Duodenal mucosa (tissue), 2 donors: ENCODE measurements at regions not wholly inside any gene's neighbourhood (a gene's known extent, or its start where the extent isn't known, plus 50 kb on each side); places are given as distances from the start of the nearest gene placed in this dataset.

Experiments
- H3K27ac ChIP-seq: one replicate; pipeline ENCODE4 v1.7.0; 2013; ENCODE audit warnings: low read depth, low read length
- H3K27me3 ChIP-seq, 2 donors: one replicate each; pipeline ENCODE4 v1.7.0; 2013; ENCODE audit warnings: low read length in 2 of 2, control low read depth in 1 of 2; ENCODE audit not compliant: insufficient read depth in 2 of 2, control insufficient read depth in 1 of 2
- H3K36me3 ChIP-seq, 2 donors: one replicate each; pipeline ENCODE4 v1.7.0; 2013; ENCODE audit warnings: low read length in 2 of 2, control low read depth in 1 of 2; ENCODE audit not compliant: insufficient read depth in 2 of 2, control insufficient read depth in 1 of 2
- H3K4me1 ChIP-seq, 2 donors: one replicate each; pipeline ENCODE4 v1.7.0; 2013; ENCODE audit warnings: low read length in 2 of 2, control low read depth in 1 of 2; ENCODE audit not compliant: insufficient read depth in 2 of 2, control insufficient read depth in 1 of 2
- H3K4me3 ChIP-seq, 2 donors: one replicate each; pipeline ENCODE4 v1.7.0; 2013; ENCODE audit warnings: low read length in 2 of 2, low read depth in 1 of 2
- H3K9ac ChIP-seq, 2 donors: one replicate each; pipeline ENCODE4 v1.7.0; 2013; ENCODE audit warnings: low read length in 2 of 2, low read depth in 1 of 2
- H3K9me3 ChIP-seq, 2 donors: one replicate each; pipeline ENCODE4 v1.7.0; 2013; ENCODE audit warnings: low read length in 2 of 2, control low read depth in 1 of 2; ENCODE audit not compliant: control insufficient read depth in 1 of 2

GRCh38 chr14:44372807-44373489 is 134.1 kb downstream of the FSCB start:
- no peaks in the 10 kb centered on the region for H3K4me1 ChIP-seq
- H3K4me3 ChIP-seq: no peak overlapping the region
- no peak overlapping the region for H3K27ac ChIP-seq
- H3K9ac ChIP-seq: no peak overlapping the region
- no peaks in the 10 kb centered on the region for H3K27me3 ChIP-seq
- H3K9me3 ChIP-seq: peaks cover 14 to 16% of the 10 kb centered on the region in 2 donors
- no peaks in the 10 kb centered on the region for H3K36me3 ChIP-seq

GRCh38 chr14:44372231-44372630 is 134.9 kb downstream of the FSCB start:
- Histone ChIP-seq H3K36me3 (no peaks in the 10 kb centered on the region), H3K9ac (no peak overlapping the region), H3K27me3 (no peaks in the 10 kb centered on the region), H3K9me3 (peaks cover 11 to 14% of the 10 kb centered on the region in 2 donors), H3K27ac (no peak overlapping the region), H3K4me3 (no peak overlapping the region), H3K4me1 (no peaks in the 10 kb centered on the region)

- Histone ChIP-seq H3K27me3 (no peaks in the 10 kb centered on the region), H3K9ac (no peak overlapping the region), H3K4me3 (no peak overlapping the region), H3K36me3 (no peaks in the 10 kb centered on the region), H3K27ac (no peak overlapping the region), H3K9me3 (peaks cover 5 to 6% of the 10 kb centered on the region in 2 donors), H3K4me1 (no peaks in the 10 kb centered on the region)
These were observed 136.4 kb downstream of the FSCB start for GRCh38 chr14:44370727-44371126.

- no peak overlapping the region for H3K27ac ChIP-seq
- no peaks in the 10 kb centered on the region for H3K4me1 ChIP-seq
- H3K9me3 ChIP-seq: peaks cover 0 to 5% of the 10 kb centered on the region in 2 donors
- no peak overlapping the region for H3K4me3 ChIP-seq
- H3K27me3 ChIP-seq: no peaks in the 10 kb centered on the region
- H3K36me3 ChIP-seq: no peaks in the 10 kb centered on the region
- no peak overlapping the region for H3K9ac ChIP-seq
These were observed 137.5 kb downstream of the FSCB start for GRCh38 chr14:44369401-44370123.

GRCh38 chr14:44361083-44361482 is 146.0 kb downstream of the FSCB start:
- no peaks in the 10 kb centered on the region for H3K4me1 ChIP-seq

GRCh38 chr14:44353805-44354204 is 153.3 kb downstream of the FSCB start:
- H3K27ac ChIP-seq: no peak overlapping the region
- no peaks in the 10 kb centered on the region for H3K27me3 ChIP-seq
- peaks cover 0 to 5% of the 10 kb centered on the region in 2 donors for H3K9me3 ChIP-seq
- no peak overlapping the region for H3K9ac ChIP-seq
- H3K36me3 ChIP-seq: no peaks in the 10 kb centered on the region
- H3K4me3 ChIP-seq: no peak overlapping the region
- no peaks in the 10 kb centered on the region for H3K4me1 ChIP-seq

More at GRCh38 chr14:44361083-44361482, 146.0 kb downstream of the FSCB start:
- no peak overlapping the region for H3K9ac ChIP-seq
- no peak overlapping the region for H3K27ac ChIP-seq
- H3K36me3 ChIP-seq: no peaks in the 10 kb centered on the region
- H3K9me3 ChIP-seq: peaks cover 0 to 7% of the 10 kb centered on the region in 2 donors
- H3K27me3 ChIP-seq: no peaks in the 10 kb centered on the region
- H3K4me3 ChIP-seq: no peak overlapping the region

GRCh38 chr14:44352201-44352600 is 154.9 kb downstream of the FSCB start:
- Histone ChIP-seq H3K36me3 (no peaks in the 10 kb centered on the region), H3K27me3 (no peaks in the 10 kb centered on the region), H3K9ac (no peak overlapping the region), H3K27ac (no peak overlapping the region), H3K4me1 (no peaks in the 10 kb centered on the region), H3K4me3 (no peak overlapping the region), H3K9me3 (peaks cover 9 to 14% of the 10 kb centered on the region in 2 donors)

GRCh38 chr14:44347316-44347715 is 159.8 kb downstream of the FSCB start:
- H3K27me3 ChIP-seq: no peaks in the 10 kb centered on the region
- H3K9me3 ChIP-seq: peaks cover 13 to 16% of the 10 kb centered on the region in 2 donors
- H3K36me3 ChIP-seq: no peaks in the 10 kb centered on the region
- H3K4me1 ChIP-seq: no peaks in the 10 kb centered on the region
- no peak overlapping the region for H3K27ac ChIP-seq
- H3K4me3 ChIP-seq: no peak overlapping the region
- no peak overlapping the region for H3K9ac ChIP-seq

- no peak overlapping the region for H3K9ac ChIP-seq
- no peak overlapping the region for H3K27ac ChIP-seq
- H3K9me3 ChIP-seq: no peaks in the 10 kb centered on the region
- no peaks in the 10 kb centered on the region for H3K27me3 ChIP-seq
- no peaks in the 10 kb centered on the region for H3K36me3 ChIP-seq
- no peak overlapping the region for H3K4me3 ChIP-seq
- H3K4me1 ChIP-seq: no peaks in the 10 kb centered on the region
These were observed 166.0 kb downstream of the FSCB start for GRCh38 chr14:44341116-44341515.

GRCh38 chr14:44339862-44340261 is 167.2 kb downstream of the FSCB start:
- Histone ChIP-seq H3K36me3 (no peaks in the 10 kb centered on the region), H3K27ac (no peak overlapping the region), H3K4me3 (no peak overlapping the region), H3K4me1 (no peaks in the 10 kb centered on the region), H3K9ac (no peak overlapping the region), H3K9me3 (no peaks in the 10 kb centered on the region), H3K27me3 (no peaks in the 10 kb centered on the region)
